ENCODE measurements at regions not wholly inside any gene's neighbourhood (a gene's known extent, or its start where the extent isn't known, plus 50 kb on each side); places are given as distances from the start of the nearest gene placed in this dataset.
"Not testable (repeated sequence)": the region's sequence is repeated elsewhere in the genome, so short reads cannot be mapped to it uniquely, and the experiment has no call there.

DNA sequence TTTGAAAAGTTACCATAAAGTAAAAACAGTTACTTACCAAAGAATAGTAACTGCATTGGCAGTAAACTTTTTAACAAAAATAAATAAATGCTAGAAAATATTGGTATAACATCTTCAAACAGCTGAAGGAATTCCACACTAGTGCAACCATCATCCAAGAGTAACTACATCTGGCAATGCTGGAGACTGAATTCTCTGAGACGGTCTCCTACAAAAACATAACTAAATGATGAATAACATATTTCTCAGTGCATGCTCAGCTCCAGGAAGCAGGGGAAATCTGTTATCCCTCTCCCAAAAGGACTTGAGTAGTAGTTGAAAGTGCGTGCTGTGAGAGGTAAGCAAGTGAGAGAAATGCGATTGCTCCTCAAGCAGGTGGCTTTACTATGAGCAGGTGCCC is 526.8 kb upstream of the CCDC54 start:
- no peak for DNase-seq (ENCODE audit: low read depth in 2 of 2)

DNA sequence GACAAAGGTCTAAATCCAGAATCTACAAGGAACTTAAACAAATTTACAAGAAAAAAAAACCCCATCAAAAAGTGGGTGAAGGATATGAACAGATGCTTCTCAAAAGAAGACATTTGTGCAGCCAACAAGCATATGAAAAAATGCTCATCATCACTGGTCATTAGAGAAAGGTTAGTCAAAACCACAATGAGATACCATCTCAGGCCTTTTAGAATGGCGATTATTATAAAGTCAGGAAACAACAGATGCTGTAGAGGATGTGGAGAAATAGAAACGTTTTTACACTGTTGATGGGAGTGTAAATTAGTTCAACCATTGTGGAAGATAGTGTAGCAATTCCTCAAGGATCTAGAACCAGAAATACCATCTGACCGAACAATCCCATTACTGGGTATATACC is 518.9 kb upstream of the CCDC54 start:
- not testable (repeated sequence) for DNase-seq (ENCODE audit: low read depth in 2 of 2)

DNA sequence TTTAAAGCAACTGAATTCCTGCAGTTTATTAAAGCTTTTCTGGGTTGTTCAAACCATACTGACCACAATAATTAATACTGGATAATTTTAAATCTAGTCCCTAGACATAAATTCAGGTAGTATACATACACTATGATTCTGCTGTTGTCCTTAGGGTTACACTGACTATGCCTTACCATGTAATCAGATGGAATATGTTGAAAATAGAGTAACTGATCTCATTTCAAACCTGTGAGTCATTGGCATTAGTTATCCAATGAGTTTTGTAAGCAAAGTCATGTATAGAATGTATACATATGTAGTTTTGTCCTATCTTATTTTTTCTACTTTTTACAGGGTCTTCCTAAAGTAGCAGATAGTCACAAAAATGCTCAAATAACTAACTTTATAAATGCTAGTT is 517.1 kb upstream of the CCDC54 start:
- no peak for DNase-seq (ENCODE audit: low read depth in 2 of 2)

DNA sequence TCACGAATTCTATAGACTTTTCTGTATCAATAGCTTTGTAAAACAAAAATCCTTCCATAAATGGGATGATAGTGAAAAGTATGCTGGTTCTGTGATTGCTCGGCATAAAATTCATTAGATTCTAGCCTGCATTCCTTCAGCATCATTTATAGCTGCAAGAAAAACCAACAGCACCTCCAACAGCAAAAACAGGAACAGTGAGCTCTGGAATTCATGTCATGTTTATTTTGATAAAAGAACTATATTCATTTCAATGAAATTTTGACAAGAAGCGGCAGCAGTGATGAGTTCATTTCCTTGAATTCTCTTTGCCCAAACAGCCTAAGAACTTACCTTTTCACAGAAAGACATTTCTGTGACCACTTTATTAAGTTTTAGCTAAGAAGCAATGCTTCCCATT is 515.2 kb upstream of the CCDC54 start:
- no peak for DNase-seq (ENCODE audit: low read depth in 2 of 2)

DNA sequence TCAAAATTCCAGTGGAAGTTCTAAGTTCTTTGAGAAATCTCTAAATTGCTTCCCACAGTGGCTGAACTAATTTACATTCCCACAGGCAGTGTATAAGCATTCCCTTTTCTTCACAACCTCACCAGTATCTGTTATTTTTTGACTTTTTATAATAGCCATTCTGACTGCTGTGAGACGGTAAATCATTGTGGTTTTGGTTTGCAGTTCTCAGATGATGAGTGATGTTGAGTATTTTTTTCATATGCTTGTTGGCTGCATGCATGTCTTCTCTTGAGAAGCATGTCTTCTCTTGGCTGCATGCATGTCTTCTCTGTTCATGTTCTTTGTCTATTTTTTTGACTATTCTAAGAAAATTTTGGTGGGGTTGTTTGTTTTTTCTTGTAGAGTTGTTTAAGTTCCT is 499.6 kb upstream of the CCDC54 start:
- DNase-seq (ENCODE audit: low read depth in 2 of 2), result no peak

DNA sequence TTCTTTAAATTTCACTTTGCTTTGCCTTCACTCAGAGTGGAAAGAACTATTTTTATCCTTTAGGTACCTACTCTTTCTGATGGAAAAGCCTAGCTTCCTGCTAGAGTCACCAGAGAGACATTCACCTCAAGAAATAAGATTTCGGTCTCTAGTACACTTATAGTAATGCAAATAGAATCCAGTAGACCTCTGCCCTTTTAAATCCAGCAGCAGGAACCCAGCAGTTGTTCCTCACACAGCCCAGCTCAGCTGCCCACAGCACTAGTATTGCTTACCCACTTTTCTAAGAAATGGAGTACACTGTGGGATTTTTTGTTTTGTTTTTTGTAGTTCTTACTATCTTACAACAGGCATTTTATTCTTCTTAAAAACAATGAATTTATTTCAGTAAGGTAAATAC is 497.0 kb upstream of the CCDC54 start:
- no peak for DNase-seq (ENCODE audit: low read depth in 2 of 2)

DNA sequence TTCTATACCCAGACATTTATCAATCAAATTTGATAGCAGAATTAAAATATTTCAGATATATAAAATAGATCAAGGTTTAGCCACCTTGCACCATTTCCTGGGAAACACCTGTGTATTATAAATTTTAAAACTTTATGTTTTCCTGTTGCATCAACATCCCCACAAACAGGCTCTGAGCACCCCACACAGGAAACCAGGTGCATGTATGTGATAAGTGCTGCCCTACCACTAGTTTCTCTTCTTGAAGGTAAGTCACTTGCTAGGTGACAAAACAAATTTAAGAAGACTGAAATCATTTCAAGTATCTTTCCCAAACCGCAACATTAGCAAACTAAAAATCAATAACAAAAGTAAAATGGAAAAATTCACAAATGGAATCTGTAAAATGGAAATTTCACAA is 496.1 kb upstream of the CCDC54 start:
- DNase-seq (ENCODE audit: low read depth in 2 of 2), result no peak

DNA sequence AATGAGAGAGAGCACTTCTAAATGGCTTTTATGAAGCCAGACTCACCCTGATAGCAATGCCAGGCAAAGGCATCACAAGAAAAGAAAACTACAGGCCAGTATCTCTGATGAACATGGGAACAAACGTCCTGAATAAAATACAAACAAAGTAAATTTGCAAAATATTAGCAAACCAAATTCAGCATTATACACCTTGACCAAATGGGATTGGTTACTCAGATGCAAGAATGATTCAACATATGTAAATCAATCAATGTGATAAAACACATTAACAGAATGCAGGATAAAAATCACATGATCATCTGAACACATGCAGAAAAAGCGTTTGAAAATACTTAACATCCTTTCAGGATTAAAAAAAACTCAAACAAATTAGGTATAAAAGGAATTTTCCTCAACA is 494.9 kb upstream of the CCDC54 start:
- DNase-seq (ENCODE audit: low read depth in 2 of 2), result no peak

DNA sequence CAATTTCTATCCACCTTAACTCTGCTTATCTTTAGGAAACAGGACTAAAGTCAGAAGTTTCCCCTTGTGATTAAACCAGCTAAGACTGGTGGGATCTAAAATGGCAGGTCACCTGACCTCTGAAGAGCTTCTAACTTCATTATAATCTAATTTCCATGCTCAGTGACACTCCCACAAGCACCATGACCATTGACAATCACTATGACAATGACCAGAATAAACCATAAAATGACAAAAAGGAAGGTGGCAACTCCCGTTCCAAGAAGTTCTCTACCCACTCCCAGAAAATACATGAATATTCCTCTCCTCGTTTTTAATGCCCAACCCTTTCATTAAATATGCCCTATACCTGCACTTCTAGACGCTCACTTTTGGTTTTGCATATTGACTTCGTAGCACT is 471.2 kb upstream of the CCDC54 start:
- DNase-seq (ENCODE audit: low read depth in 2 of 2), result no peak

DNA sequence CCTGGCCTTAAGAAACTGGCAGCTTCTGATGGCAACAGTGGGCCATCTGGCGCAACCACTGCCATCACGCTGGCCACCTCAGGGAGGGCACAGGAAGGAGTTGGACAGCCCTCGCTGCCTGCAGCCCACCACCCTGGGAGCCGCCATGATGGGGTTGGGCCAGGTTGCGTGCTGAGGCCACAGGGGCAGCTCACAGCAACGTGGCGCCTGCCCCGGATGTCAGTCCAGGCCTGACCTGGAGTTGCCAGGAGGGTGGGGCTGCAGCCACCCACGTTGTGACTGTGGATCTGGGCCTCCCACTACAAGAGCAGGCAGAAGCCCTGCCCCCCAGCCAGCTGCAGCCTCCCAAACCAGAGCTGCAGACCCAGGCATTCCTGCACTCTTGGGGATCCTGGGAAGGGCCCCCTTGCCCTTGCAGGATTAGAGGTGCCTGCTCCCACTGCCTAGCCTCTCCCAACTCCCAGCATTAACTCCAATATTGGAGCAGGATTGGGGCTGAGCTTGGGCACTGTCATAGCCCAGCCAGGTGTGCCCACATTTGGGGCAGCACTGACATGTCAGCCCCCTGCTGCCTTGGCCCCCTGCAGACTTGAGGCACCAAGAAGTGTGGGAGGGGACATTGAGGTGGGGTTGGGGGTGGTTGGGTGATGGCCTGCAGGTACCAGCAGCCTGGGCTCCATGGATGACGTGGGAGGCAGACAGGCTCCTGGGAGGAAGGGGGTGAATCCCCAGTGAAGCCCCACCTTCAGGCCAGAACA is 468.9 kb upstream of the CCDC54 start:
- no peak for DNase-seq (ENCODE audit: low read depth in 2 of 2)

DNA sequence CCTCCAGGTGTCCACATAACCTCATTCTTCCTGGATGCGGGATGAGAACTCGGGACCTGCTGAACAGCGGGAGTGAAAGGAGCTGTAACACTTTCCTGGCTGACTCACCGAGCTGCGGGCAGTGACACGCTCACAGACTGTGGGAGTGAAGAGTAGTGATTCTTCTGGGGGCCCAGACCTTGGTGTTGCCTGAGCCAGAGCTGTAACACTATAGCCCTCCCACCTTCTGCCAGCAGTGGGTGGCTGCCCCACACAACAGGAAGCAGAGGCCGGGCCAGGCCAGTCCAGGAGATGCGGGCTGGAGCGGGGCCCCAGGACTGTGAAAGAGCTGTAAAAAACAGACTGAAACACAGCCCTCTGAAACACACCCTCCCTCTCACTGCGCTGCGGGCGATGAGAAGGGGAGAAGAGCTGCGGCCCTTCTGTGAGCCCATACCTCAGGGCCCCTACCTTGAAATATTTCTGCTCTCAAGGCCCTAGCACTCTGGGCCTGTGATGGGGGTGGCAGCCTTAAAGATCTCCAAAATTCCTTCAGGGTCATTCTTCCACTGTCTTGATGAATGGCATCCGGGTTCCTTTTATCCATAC is 464.0 kb upstream of the CCDC54 start:
- no peak for DNase-seq (ENCODE audit: low read depth in 2 of 2)

DNA sequence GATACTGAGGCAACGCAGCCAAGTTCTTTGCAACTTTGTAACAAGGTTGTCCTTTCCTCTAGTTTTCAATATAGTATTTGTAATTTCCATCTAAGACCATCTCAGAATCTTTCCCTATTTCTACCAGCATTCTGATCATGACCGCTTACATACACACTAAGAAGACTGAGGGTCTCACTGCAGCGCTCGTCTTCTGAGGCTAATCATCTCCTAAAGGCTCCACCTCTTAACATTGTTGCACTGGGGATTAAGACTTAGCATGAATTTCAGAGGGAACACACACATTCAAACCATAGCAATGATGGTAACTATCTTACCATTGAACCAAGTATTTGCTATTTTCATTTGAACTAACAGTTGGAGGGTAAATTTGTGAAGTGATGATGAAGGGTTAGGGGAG is 463.3 kb upstream of the CCDC54 start:
- DNase-seq (ENCODE audit: low read depth in 2 of 2), result no peak

DNA sequence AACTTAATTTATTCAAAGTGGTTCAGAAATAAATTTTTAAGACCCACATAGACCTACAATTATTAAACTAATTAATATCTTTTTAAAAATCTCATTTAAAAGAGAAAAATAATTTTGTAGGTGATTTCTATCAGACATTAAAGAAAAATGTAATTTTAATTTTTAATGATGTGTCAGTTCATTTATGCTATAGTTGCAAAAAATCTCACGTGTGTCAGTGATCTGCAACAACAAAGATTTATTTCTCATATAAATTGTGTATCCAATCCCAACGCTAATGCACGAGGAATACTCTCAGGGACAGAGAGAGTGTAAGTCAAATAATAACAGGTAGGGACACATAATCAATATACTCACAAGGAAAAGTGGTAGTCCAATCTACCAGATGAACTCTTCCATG is 456.6 kb upstream of the CCDC54 start:
- no peak for DNase-seq (ENCODE audit: low read depth in 2 of 2)

DNA sequence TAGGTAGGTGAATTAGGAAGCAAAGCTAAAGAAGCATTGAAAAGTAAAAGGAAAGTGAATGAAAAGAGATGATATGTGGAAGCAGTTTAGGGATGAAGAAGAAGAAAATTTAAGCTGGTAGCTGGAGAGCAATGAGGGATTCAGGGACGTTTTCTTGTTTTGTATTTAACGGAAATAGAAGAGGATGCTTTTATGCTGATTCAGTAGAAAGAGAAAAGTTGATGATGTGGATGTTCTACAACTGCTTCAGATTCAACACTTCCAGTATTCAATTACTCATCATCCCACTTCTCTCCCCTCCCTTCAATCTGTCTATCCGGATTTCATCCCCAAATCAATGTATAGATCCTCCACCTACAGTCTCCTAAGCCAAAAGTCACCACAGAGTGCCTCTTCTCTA is 448.2 kb upstream of the CCDC54 start:
- no peak for DNase-seq (ENCODE audit: low read depth in 2 of 2)

DNA sequence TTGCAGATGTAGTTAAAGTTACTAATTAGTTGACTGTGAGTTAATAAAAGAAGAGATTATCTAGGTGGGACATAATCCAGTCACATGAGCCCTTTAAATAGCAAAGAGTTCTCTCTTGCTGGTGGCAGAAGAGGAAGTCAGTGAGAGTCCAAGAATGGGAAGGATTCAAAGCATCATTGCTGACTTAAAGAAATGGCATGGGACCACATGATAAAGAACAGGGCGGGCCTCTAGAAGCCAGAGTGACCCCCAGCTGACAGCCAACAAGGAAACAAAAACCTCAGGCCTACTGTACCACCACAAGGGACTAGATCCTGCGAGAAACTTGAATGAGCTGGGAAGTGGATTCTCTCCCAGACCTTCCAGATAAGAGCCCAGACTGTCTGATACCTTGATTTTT is 447.2 kb upstream of the CCDC54 start:
- no peak for DNase-seq (ENCODE audit: low read depth in 2 of 2)

DNA sequence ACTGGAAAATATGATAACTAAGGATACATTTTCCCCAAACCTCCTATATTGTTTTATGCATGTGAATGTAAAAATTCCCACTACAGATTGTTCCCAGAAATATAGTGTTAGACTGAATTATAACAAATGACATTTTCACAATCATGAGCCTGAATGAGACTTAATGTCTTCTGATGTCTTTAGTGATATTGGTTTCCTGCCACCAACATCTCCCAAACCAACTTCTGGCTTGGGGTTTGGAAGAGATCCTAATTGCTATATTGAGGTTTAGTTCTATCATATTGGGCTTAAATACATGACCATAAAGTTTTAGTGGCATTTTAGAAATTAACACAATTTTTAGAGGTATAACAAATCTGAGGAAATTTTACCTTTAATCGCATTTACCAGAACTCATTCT is 445.3 kb upstream of the CCDC54 start:
- no peak for DNase-seq (ENCODE audit: low read depth in 2 of 2)

DNA sequence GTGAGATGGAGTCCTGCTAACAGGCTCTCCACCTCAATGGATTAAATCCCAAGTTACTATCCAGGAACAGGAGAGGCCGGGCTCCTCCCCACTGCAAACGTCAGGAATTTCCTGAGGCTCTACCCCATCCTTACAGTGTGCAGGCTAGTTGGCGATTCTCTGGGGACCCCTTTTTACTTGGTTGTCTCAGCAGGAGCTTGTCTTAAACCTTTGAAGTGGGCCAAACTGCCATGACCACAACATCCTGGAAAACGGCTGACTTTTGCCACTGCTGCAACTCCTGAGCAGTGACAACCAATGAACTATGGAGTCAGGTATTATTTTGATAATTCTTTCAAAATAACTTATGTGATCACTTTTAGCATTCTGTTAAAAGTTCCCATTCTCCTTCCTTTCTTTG is 440.9 kb upstream of the CCDC54 start:
- DNase-seq (ENCODE audit: low read depth in 2 of 2), result no peak

DNA sequence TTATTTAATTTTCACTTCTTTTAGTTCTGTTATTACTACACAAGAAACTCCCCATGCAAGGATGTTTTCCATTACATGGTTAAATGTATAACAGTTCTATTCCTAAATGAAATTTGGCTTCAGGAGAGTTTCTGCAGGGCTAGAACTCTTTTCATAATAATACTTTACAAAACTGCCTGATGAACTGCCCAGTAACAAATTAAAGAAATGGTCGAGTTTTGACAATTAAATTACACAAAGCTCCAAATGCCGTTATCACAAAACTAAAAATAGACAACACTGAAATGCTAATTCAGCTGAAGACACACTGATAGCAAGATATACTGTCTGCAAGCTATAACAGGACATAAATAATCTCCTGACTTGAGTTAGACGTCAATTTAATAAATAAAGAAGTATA is 435.2 kb upstream of the CCDC54 start:
- no peak for DNase-seq (ENCODE audit: low read depth in 2 of 2)

DNA sequence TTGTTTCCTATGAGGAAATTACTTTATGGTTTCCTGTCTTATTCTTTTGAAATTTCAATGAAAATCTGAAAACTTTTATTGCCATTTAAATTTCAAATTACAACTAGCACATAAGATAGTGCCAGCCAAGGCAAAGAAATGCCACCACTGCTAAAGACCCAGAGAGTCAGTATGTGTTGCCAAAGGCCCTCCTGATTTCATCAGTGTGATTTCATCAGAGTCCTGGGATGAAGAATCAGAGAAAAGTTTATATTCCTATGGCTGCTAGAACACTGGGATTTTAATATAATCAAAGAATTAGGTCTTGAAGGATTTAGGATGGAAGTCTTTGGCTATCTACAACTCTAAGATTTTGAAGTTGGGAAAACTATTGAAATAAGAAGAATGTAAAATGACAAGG is 434.2 kb upstream of the CCDC54 start:
- no peak for DNase-seq (ENCODE audit: low read depth in 2 of 2)

DNA sequence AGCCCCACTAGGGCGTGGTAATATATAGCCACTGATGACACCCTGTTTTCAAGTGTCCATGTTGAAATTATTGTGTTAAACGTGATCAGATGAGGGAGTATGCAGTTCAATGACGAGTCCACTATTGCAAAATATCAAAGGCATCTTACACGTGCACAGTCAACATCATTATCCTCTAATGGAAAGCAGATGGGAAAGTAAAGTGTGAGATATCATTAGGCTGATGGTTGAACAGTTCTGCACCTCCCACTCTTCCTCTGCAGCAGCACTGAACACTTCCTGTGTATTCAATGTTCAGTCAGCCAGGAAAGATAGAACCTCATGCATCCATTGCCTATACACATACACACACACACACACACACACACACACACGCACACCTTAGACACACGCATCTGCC is 431.8 kb upstream of the CCDC54 start:
- no peak for DNase-seq (ENCODE audit: low read depth in 2 of 2)

DNA sequence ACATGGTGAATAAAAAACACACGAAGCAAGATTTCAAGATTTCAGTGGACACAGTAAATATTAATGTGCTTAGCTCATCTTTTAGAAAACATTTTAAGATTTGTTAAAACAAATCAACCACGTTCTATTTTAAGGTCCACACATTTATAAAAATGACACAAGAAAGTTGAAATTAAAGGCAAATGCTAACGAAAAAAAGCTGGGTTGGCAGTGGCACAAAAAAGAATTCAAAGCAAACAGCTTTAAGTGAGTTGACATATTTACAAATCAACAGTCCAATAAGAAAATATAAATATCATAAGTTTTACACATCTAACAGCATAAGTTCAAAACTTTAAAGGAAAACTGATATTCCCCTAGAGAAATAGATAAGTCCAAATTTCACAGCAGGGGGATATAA is 430.4 kb upstream of the CCDC54 start:
- no peak for DNase-seq (ENCODE audit: low read depth in 2 of 2)

DNA sequence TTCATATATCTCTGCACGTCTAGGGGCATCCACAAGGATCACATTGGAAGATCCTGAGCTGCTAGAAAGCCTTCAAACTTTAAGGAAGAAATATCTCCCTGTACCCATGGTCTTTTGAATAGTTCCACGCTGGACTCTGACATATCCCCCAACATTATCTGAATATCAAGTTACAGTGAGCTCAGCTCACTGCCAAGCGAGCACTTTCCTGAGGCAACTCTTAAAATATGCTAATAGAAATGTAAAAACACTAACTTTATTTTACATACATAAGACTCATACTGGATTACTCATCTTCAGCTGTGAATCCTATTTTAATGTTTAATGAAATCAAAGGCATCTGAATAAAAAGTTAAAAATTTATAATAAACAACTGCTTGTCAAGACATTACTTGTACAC is 420.2 kb upstream of the CCDC54 start:
- DNase-seq (ENCODE audit: low read depth in 2 of 2), result no peak

DNA sequence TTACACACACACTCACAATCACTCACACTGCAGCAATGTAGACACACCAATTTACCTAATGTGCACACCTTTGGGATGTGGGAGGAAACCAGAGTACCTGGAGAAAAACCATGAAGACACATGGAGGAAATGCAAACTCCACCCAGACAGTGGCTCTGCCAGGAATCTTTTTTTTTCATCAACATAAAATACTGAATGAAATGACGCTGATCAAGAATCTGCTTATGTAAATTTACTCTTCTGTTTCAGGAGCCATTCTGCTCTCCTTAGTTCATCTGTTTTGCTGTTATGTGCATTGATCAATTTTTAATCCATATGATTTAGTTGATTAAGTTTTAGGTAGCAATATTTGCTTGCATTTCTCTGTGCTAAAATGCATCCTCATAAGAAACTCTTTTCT is 414.2 kb upstream of the CCDC54 start:
- no peak for DNase-seq (ENCODE audit: low read depth in 2 of 2)

DNA sequence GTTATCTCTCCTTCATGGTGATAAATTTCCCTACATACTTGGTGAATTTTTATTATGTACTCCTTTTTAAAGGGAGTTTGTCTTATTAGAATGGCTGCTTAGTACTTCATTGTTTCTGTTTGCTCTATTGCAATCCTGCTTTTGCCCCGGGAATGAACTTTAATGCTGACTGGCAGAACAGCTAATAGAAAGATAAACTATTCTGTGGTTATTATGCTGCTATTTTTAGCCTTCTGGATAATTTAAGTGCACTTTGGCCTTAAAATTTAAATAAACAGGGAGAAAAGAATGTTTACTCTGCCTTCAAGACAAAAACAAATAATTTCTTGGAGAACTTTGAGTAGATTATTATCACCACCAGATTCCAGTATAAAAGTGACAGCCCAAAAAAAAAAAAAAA is 413.8 kb upstream of the CCDC54 start:
- DNase-seq (ENCODE audit: low read depth in 2 of 2), result no peak
